Naive thymus-derived CD4-positive, alpha-beta T cell (primary cell): ENCODE measurements at regions not wholly inside any gene's neighbourhood (a gene's known extent, or its start where the extent isn't known, plus 50 kb on each side); places are given as distances from the start of the nearest gene placed in this dataset.

Source experiments
- ATAC-seq: fragments of 150-1000 bp; cut with Tn5 transposase; 2 replicates; pipeline ENCODE4 v1.10.0; 2021; ENCODE audit warnings: mild to moderate bottlenecking, moderate library complexity
- CTCF ChIA-PET: fragments of 350-600 bp; sonication (Branson Sonifier 250); formaldehyde crosslinking; loops from one replicate; lab custom pipeline; 2021; ENCODE audit warnings: antibody characterized with exemption; lab: Charles Lee
- POLR2A ChIA-PET: fragments of 350-600 bp; sonication (Branson Sonifier 250); formaldehyde crosslinking; loops from one replicate; lab custom pipeline; 2021; ENCODE audit warnings: antibody characterized with exemption, inconsistent platforms; lab: Charles Lee
- DNase-seq, 9 donors: peaks; one replicate each; pipeline versions ENCODE4 v3.0.0 to v3.0.0-alpha.2; 2020 to 2022; ENCODE audit warnings: mixed read lengths in 1 of 9
- H3K27ac ChIP-seq: one replicate; pipeline ENCODE4 v1.7.0; 2013; ENCODE audit warnings: mild to moderate bottlenecking, low read depth, low read length, moderate library complexity
- H3K27me3 ChIP-seq, 2 donors: one replicate each; pipeline ENCODE4 v1.7.0; 2013; ENCODE audit warnings: low read length in 2 of 2, mild to moderate bottlenecking in 2 of 2, moderate library complexity in 2 of 2; ENCODE audit not compliant: control insufficient read depth in 2 of 2, insufficient read depth in 2 of 2
- H3K36me3 ChIP-seq, 3 experiments: 1 replicate in 2 of 3; 2 replicates in 1 of 3; pipeline ENCODE4 v1.7.0; 2013; ENCODE audit warnings: low read length in 3 of 3, mild to moderate bottlenecking in 3 of 3, moderate library complexity in 1 of 3; ENCODE audit not compliant: insufficient read depth in 3 of 3, control insufficient read depth in 2 of 3
- H3K4me1 ChIP-seq, 2 donors: one replicate each; pipeline ENCODE4 v1.7.0; 2013; ENCODE audit warnings: low read length in 2 of 2, mild to moderate bottlenecking in 2 of 2, moderate library complexity in 1 of 2; ENCODE audit not compliant: control insufficient read depth in 2 of 2, insufficient read depth in 2 of 2
- H3K4me3 ChIP-seq: 2 replicates; pipeline ENCODE4 v1.7.0; 2013; ENCODE audit warnings: mild to moderate bottlenecking, low read length
- H3K9me3 ChIP-seq, 3 experiments: 1 replicate in 2 of 3; 2 replicates in 1 of 3; pipeline ENCODE4 v1.7.0; 2013; ENCODE audit warnings: low read length in 3 of 3; ENCODE audit not compliant: control insufficient read depth in 2 of 3
- H3K27ac Mint-ChIP-seq, 9 donors: one replicate each; pipeline ENCODE4 v1.8.0; 2020 to 2022; ENCODE audit warnings: mixed read lengths in 9 of 9, mild to moderate bottlenecking in 8 of 9, moderate library complexity in 5 of 9, inconsistent platforms in 2 of 9
- H3K27me3 Mint-ChIP-seq, 5 donors: one replicate each; pipeline ENCODE4 v1.8.0; 2021 to 2022; ENCODE audit warnings: mixed read lengths in 5 of 5, mild to moderate bottlenecking in 1 of 5
- H3K36me3 Mint-ChIP-seq, 5 donors: one replicate each; pipeline ENCODE4 v1.8.0; 2020 to 2022; ENCODE audit warnings: mixed read lengths in 5 of 5, mild to moderate bottlenecking in 3 of 5, inconsistent platforms in 1 of 5
- H3K4me1 Mint-ChIP-seq, 7 donors: one replicate each; pipeline ENCODE4 v1.8.0; 2020 to 2022; ENCODE audit warnings: mixed read lengths in 7 of 7, mild to moderate bottlenecking in 3 of 7, inconsistent platforms in 1 of 7
- H3K4me3 Mint-ChIP-seq, 10 donors: one replicate each; pipeline ENCODE4 v1.8.0; 2020 to 2022; ENCODE audit warnings: mild to moderate bottlenecking in 10 of 10, mixed read lengths in 10 of 10, moderate library complexity in 6 of 10, inconsistent platforms in 2 of 10
- H3K9me3 Mint-ChIP-seq, 11 donors: one replicate each; pipeline ENCODE4 v1.8.0; 2020 to 2022; ENCODE audit warnings: mixed read lengths in 11 of 11, mild to moderate bottlenecking in 4 of 11, inconsistent platforms in 1 of 11, moderate library complexity in 1 of 11
- intact Hi-C, 2 donors: fragments of 100-400 bp; cut with micrococcal nuclease; formaldehyde crosslinking; loops; one replicate each; pipeline ENCODE4 v1.15.1; 2023

- Histone ChIP-seq H3K4me1 (no peaks in the 10 kb centered on the region), H3K4me3 (no peak overlapping the region), H3K27me3 (no peaks in the 10 kb centered on the region), H3K9me3 (no peaks in the 10 kb centered on the region), H3K36me3 (no peaks in the 10 kb centered on the region), H3K27ac (no peak overlapping the region)
- CTCF ChIA-PET, result no interaction called here
- ATAC-seq (no peak), DNase-seq (no peak)
- no peak overlapping the region for H3K4me3 Mint-ChIP-seq
- H3K27ac Mint-ChIP-seq, result no peak overlapping the region
- POLR2A ChIA-PET, result no interaction called here
- intact Hi-C loops, result no loop called here
- H3K4me1 Mint-ChIP-seq, result no peaks in the 10 kb centered on the region
- peaks cover 0 to 25% (median 16%) of the 10 kb centered on the region in 5 donors for H3K27me3 Mint-ChIP-seq
- no peaks in the 10 kb centered on the region for H3K36me3 Mint-ChIP-seq
- peaks cover 0 to 22% (median 5%) of the 10 kb centered on the region in 11 donors for H3K9me3 Mint-ChIP-seq
These were observed 134.3 kb upstream of the RAB11FIP2 start for GRCh38 chr10:118181021-118181420.

DNA sequence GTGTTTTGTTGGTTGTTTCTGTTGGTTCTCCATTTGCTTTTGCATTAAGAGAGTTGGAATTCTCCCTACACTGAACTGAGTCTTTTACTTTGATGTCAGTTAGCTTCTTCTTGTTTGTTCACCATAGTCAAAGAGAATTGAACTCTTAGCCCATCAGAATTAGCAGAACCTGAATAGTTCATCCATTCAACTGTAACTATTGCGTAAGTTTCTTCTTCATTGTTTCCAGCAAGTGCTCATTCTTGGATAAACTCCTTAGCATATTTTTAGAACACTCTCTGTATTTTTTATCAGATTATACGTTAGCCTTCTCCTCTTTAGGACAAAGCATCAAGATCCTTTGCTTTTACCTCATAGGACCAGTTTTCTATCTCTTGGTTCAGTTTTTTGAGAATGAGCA lies 128.4 kb upstream of the RAB11FIP2 start:
- Histone ChIP-seq H3K27ac (no peak overlapping the region), H3K27me3 (no peaks in the 10 kb centered on the region), H3K4me3 (no peak overlapping the region), H3K36me3 (no peaks in the 10 kb centered on the region), H3K9me3 (no peaks in the 10 kb centered on the region), H3K4me1 (no peaks in the 10 kb centered on the region)
- H3K9me3 Mint-ChIP-seq, result peaks cover 0 to 12% (median 0%) of the 10 kb centered on the region in 11 donors
- peaks cover 5 to 45% (median 21%) of the 10 kb centered on the region in 5 donors for H3K27me3 Mint-ChIP-seq
- H3K36me3 Mint-ChIP-seq, result no peaks in the 10 kb centered on the region
- CTCF ChIA-PET, result no interaction called here
- H3K4me3 Mint-ChIP-seq, result no peak overlapping the region
- H3K27ac Mint-ChIP-seq, result no peak overlapping the region
- POLR2A ChIA-PET, result no interaction called here
- DNase-seq (no peak), ATAC-seq (no peak)
- intact Hi-C loops, result no loop called here
- no peaks in the 10 kb centered on the region for H3K4me1 Mint-ChIP-seq

GRCh38 chr10:118173296-118173695 lies 126.6 kb upstream of the RAB11FIP2 start:
- Mint-ChIP-seq H3K27ac (no peak overlapping the region), H3K4me1 (no peaks in the 10 kb centered on the region), H3K4me3 (no peak overlapping the region), H3K9me3 (peaks cover 0 to 6% (median 0%) of the 10 kb centered on the region in 11 donors), H3K27me3 (peaks cover 5 to 55% (median 35%) of the 10 kb centered on the region in 5 donors), H3K36me3 (no peaks in the 10 kb centered on the region)
- ChIA-PET CTCF (no interaction called here), POLR2A (no interaction called here)
- intact Hi-C loops, result no loop called here
- no peak overlapping the region for H3K27ac ChIP-seq
- DNase-seq (no peak), ATAC-seq (no peak)
- H3K36me3 ChIP-seq, result no peaks in the 10 kb centered on the region
- H3K4me3 ChIP-seq, result no peak overlapping the region
- H3K9me3 ChIP-seq, result no peaks in the 10 kb centered on the region
- no peaks in the 10 kb centered on the region for H3K27me3 ChIP-seq
- H3K4me1 ChIP-seq, result no peaks in the 10 kb centered on the region

- Mint-ChIP-seq H3K4me1 (no peaks in the 10 kb centered on the region), H3K27me3 (peaks cover 5 to 59% (median 42%) of the 10 kb centered on the region in 5 donors), H3K4me3 (no peak overlapping the region), H3K36me3 (no peaks in the 10 kb centered on the region), H3K27ac (no peak overlapping the region), H3K9me3 (peaks cover 0 to 6% (median 0%) of the 10 kb centered on the region in 11 donors)
- H3K27ac ChIP-seq, result no peak overlapping the region
- H3K4me3 ChIP-seq, result no peak overlapping the region
- ChIA-PET CTCF (no interaction called here), POLR2A (no interaction called here)
- no peaks in the 10 kb centered on the region for H3K4me1 ChIP-seq
- ATAC-seq, result no peak
- DNase-seq, result no peak
- no peaks in the 10 kb centered on the region for H3K36me3 ChIP-seq
- no peaks in the 10 kb centered on the region for H3K9me3 ChIP-seq
- intact Hi-C loops, result no loop called here
- H3K27me3 ChIP-seq, result no peaks in the 10 kb centered on the region
These were observed 125.1 kb upstream of the RAB11FIP2 start for GRCh38 chr10:118171861-118172260.

DNA sequence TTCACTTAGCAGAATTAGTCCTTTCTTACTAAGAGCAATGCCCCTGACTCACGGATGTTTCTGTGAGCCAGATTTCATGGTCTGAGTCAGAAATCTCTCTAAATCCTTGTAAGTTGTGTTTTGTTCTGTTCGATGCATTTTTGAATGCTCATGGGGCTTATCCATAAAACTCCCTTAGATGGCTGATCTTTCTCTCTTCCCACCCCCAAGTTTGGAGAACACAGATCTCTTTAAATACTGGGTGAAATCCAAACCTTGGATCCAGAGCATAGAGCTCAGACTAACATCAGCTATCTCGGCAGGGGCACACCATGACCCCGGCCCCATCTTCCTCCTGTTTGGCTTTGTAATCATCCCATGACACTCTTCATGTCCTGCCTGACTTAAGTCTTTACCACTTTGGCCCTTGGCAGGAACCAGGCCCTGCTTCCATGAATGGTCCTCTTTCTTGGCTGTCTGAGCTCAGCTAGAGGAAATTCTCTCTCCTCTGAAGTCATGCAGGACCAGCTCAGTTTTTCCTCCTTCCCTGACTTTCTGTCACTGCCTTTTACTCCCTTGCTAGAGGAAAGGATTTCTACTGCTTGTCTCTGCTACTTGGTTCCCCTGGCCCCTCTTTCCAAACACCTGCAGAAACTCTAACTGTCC lies 120.4 kb upstream of the RAB11FIP2 start:
- Histone ChIP-seq H3K4me3 (no peak overlapping the region), H3K27me3 (no peaks in the 10 kb centered on the region), H3K9me3 (no peaks in the 10 kb centered on the region), H3K36me3 (no peaks in the 10 kb centered on the region), H3K27ac (no peak overlapping the region), H3K4me1 (no peaks in the 10 kb centered on the region)
- H3K36me3 Mint-ChIP-seq, result no peaks in the 10 kb centered on the region
- peaks cover 0 to 66% (median 25%) of the 10 kb centered on the region in 5 donors for H3K27me3 Mint-ChIP-seq
- ChIA-PET CTCF (no interaction called here), POLR2A (no interaction called here)
- ATAC-seq, result no peak
- H3K27ac Mint-ChIP-seq, result no peak overlapping the region
- H3K4me1 Mint-ChIP-seq, result no peaks in the 10 kb centered on the region
- no peak for DNase-seq
- peaks cover 0 to 1% (median 0%) of the 10 kb centered on the region in 11 donors for H3K9me3 Mint-ChIP-seq
- H3K4me3 Mint-ChIP-seq, result no peak overlapping the region
- intact Hi-C loops, result no loop called here

DNA sequence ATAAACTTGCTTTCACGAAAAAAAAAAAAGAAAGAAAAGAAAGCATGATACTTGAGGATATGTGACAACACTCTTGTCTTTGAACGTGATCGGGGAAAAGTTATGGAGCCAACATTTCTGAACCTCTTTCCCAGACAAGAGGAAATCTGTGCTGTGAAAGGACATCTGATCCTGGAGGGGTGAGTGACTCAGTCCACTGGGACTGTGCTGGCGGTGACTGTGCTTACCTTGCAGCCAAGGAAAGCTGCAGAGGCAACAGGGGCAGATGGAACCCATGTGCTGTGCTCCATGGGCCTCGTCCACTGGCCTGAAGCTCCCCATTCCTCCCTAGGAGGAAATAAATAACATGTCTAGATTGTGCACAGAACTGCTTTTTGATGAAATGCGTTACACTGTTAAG lies 116.5 kb upstream of the RAB11FIP2 start:
- Histone ChIP-seq H3K27me3 (no peaks in the 10 kb centered on the region), H3K9me3 (no peaks in the 10 kb centered on the region), H3K36me3 (no peaks in the 10 kb centered on the region), H3K4me1 (no peaks in the 10 kb centered on the region), H3K4me3 (no peak overlapping the region), H3K27ac (no peak overlapping the region)
- no peak for ATAC-seq
- H3K27me3 Mint-ChIP-seq, result peaks cover 0 to 44% (median 13%) of the 10 kb centered on the region in 5 donors
- no peak overlapping the region for H3K27ac Mint-ChIP-seq
- no peak overlapping the region for H3K4me3 Mint-ChIP-seq
- intact Hi-C loops, result no loop called here
- DNase-seq, result no peak
- ChIA-PET CTCF (no interaction called here), POLR2A (no interaction called here)
- no peaks in the 10 kb centered on the region for H3K4me1 Mint-ChIP-seq
- no peaks in the 10 kb centered on the region for H3K9me3 Mint-ChIP-seq
- no peaks in the 10 kb centered on the region for H3K36me3 Mint-ChIP-seq

- Mint-ChIP-seq H3K4me3 (no peak overlapping the region), H3K9me3 (no peaks in the 10 kb centered on the region), H3K4me1 (no peaks in the 10 kb centered on the region), H3K27ac (no peak overlapping the region), H3K36me3 (no peaks in the 10 kb centered on the region), H3K27me3 (peaks cover 0 to 34% (median 4%) of the 10 kb centered on the region in 5 donors)
- CTCF ChIA-PET, result no interaction called here
- H3K27ac ChIP-seq, result no peak overlapping the region
- no peaks in the 10 kb centered on the region for H3K36me3 ChIP-seq
- no peak overlapping the region for H3K4me3 ChIP-seq
- H3K9me3 ChIP-seq, result no peaks in the 10 kb centered on the region
- H3K27me3 ChIP-seq, result no peaks in the 10 kb centered on the region
- intact Hi-C loops, result no loop called here
- POLR2A ChIA-PET, result no interaction called here
- DNase-seq, result no peak
- ATAC-seq, result no peak
- H3K4me1 ChIP-seq, result no peaks in the 10 kb centered on the region
These were observed 114.9 kb upstream of the RAB11FIP2 start for GRCh38 chr10:118161461-118162246.
